ENCODE measurements at regions not wholly inside any gene's neighbourhood (a gene's known extent, or its start where the extent isn't known, plus 50 kb on each side); places are given as distances from the start of the nearest gene placed in this dataset.

- TF ChIP-seq CTCF (IDR thresholded peaks at IDR 0.05) (no peak), POLR2AphosphoS5 (IDR thresholded peaks at IDR 0.05) (no peak), EP300 (IDR thresholded peaks at IDR 0.05) (no peak)
Observed at GRCh38 chr17:13756763-13757162, 155.0 kb upstream of the HS3ST3A1 start.

All from esophagus muscularis mucosa (tissue), 4 donors.